ENCODE measurements at regions not wholly inside any gene's neighbourhood (a gene's known extent, or its start where the extent isn't known, plus 50 kb on each side); places are given as distances from the start of the nearest gene placed in this dataset.

GRCh38 chr2:150542172-150542571 lies 54.7 kb upstream of the RND3 start:
- Mint-ChIP-seq H3K36me3 (ENCODE audit: low read depth) (no peaks in the 10 kb centered on the region), H3K27me3 (no peaks in the 10 kb centered on the region), H3K4me3 (no peak overlapping the region), H3K27ac (no peak overlapping the region), H3K4me1 (ENCODE audit: low read depth) (no peaks in the 10 kb centered on the region), H3K9me3 (no peaks in the 10 kb centered on the region)
- no peak for ATAC-seq
- DNase-seq, result no peak
- no peak for TF ChIP-seq CTCF (IDR thresholded peaks at IDR 0.05)
- CTCF ChIA-PET, result no interaction called here
- intact Hi-C loops (cut with micrococcal nuclease), result no loop called here
- POLR2A ChIA-PET, result no interaction called here

- POLR2A ChIA-PET, result no interaction called here
- no peaks in the 10 kb centered on the region for H3K27me3 Mint-ChIP-seq
- no peaks in the 10 kb centered on the region for H3K9me3 Mint-ChIP-seq
- TF ChIP-seq CTCF (IDR thresholded peaks at IDR 0.05), result no peak
- intact Hi-C loops (cut with micrococcal nuclease), result no loop called here
- H3K4me1 Mint-ChIP-seq (ENCODE audit: low read depth), result no peaks in the 10 kb centered on the region
- ATAC-seq, result no peak
- DNase-seq, result no peak
- no peak overlapping the region for H3K27ac Mint-ChIP-seq
- H3K4me3 Mint-ChIP-seq, result no peak overlapping the region
- CTCF ChIA-PET, result no interaction called here
- no peaks in the 10 kb centered on the region for H3K36me3 Mint-ChIP-seq (ENCODE audit: low read depth)
These were observed 51.3 kb upstream of the RND3 start for GRCh38 chr2:150538651-150539201.
